ENCODE measurements at regions not wholly inside any gene's neighbourhood (a gene's known extent, or its start where the extent isn't known, plus 50 kb on each side); places are given as distances from the start of the nearest gene placed in this dataset.

- no peak overlapping the region for H3K4me3 ChIP-seq (replicated peaks; ENCODE audit: low read depth, low read length)
- DNase-seq (ENCODE audit: extremely low read depth, low read depth): no peak
- no peak for TF ChIP-seq CTCF (IDR thresholded peaks at IDR 0.05; ENCODE audit: low read depth, low read length, missing control alignments)
Measured at GRCh38 chr1:80994934-80995333, 805.8 kb upstream of the ADGRL2 start.

GRCh38 chr1:80994038-80994437 is 806.7 kb upstream of the ADGRL2 start:
- no peak overlapping the region for H3K4me3 ChIP-seq (replicated peaks; ENCODE audit: low read depth, low read length)
- DNase-seq (ENCODE audit: extremely low read depth, low read depth): no peak
- TF ChIP-seq CTCF (IDR thresholded peaks at IDR 0.05; ENCODE audit: low read depth, low read length, missing control alignments): no peak

GRCh38 chr1:80993154-80993980 is 807.4 kb upstream of the ADGRL2 start:
- H3K4me3 ChIP-seq (replicated peaks; ENCODE audit: low read depth, low read length): no peak overlapping the region
- TF ChIP-seq CTCF (IDR thresholded peaks at IDR 0.05; ENCODE audit: low read depth, low read length, missing control alignments): no peak
- DNase-seq (ENCODE audit: extremely low read depth, low read depth): no peak

GRCh38 chr1:80989455-80989854 is 811.3 kb upstream of the ADGRL2 start:
- no peak for TF ChIP-seq CTCF (IDR thresholded peaks at IDR 0.05; ENCODE audit: low read depth, low read length, missing control alignments)
- H3K4me3 ChIP-seq (replicated peaks; ENCODE audit: low read depth, low read length): no peak overlapping the region
- no peak for DNase-seq (ENCODE audit: extremely low read depth, low read depth)

GRCh38 chr1:80988926-80989325 is 811.8 kb upstream of the ADGRL2 start:
- no peak for TF ChIP-seq CTCF (IDR thresholded peaks at IDR 0.05; ENCODE audit: low read depth, low read length, missing control alignments)
- no peak overlapping the region for H3K4me3 ChIP-seq (replicated peaks; ENCODE audit: low read depth, low read length)
- no peak for DNase-seq (ENCODE audit: extremely low read depth, low read depth)

- no peak overlapping the region for H3K4me3 ChIP-seq (replicated peaks; ENCODE audit: low read depth, low read length)
- TF ChIP-seq CTCF (IDR thresholded peaks at IDR 0.05; ENCODE audit: low read depth, low read length, missing control alignments): no peak
- no peak for DNase-seq (ENCODE audit: extremely low read depth, low read depth)
Measured at GRCh38 chr1:80987824-80988223, 812.9 kb upstream of the ADGRL2 start.

GRCh38 chr1:80987106-80987505 is 813.6 kb upstream of the ADGRL2 start:
- no peak for DNase-seq (ENCODE audit: extremely low read depth, low read depth)
- no peak overlapping the region for H3K4me3 ChIP-seq (replicated peaks; ENCODE audit: low read depth, low read length)
- TF ChIP-seq CTCF (IDR thresholded peaks at IDR 0.05; ENCODE audit: low read depth, low read length, missing control alignments): no peak
